A549 (cell line): ENCODE measurements at regions not wholly inside any gene's neighbourhood (a gene's known extent, or its start where the extent isn't known, plus 50 kb on each side); places are given as distances from the start of the nearest gene placed in this dataset.

Experiments
- ATAC-seq, 2 experiments: fragments of 200-7000 bp in 1 of 2; fragments of >200 bp in 1 of 2; cut with Nextera tagmentation in 1 of 2; cut with Tn5 transposase in 1 of 2; 3 replicates each; pipeline versions ENCODE4 v1.8.0 to v1.9.1; 2018 to 2020; ENCODE audit warnings: mild to moderate bottlenecking in 1 of 2, moderate library complexity in 1 of 2
- CTCF ChIA-PET: fragments of 300-600 bp; sonication (Branson Sonifier 250); formaldehyde crosslinking; extraction: SDS; loops from one replicate; lab custom pipeline; 2021; ENCODE audit warnings: antibody characterized with exemption, inconsistent platforms; lab: Yijun Ruan, JAX
- POLR2A ChIA-PET: fragments of 350-600 bp; formaldehyde crosslinking; extraction: SDS; loops from one replicate; lab custom pipeline; 2021; ENCODE audit warnings: antibody characterized with exemption, inconsistent platforms; lab: Yijun Ruan, JAX
- DNase-seq, 2 experiments: peaks; one replicate each; pipeline versions ENCODE4 v3.0.0 to v3.0.0-alpha.2; 2011 to 2016; ENCODE audit warnings: low read depth in 1 of 2, low spot score in 1 of 2
- FAIRE-seq: peaks from 2 replicates; lab custom pipeline; 2011; peaks lifted over from hg19 to GRCh38; lab: Jason Lieb, UNC
- H3K27ac ChIP-seq, 2 experiments: fragments of >200 bp; sonication (Bioruptor Twin); formaldehyde crosslinking; 3 replicates each; pipeline ENCODE4 v1.5.1; 2016 to 2017
- H3K4me1 ChIP-seq: fragments of >200 bp; sonication (Bioruptor Twin); formaldehyde crosslinking; 3 replicates; pipeline ENCODE4 v1.6.1; 2016
- H3K4me2 ChIP-seq: fragments of >200 bp; sonication (Bioruptor Twin); formaldehyde crosslinking; 3 replicates; pipeline ENCODE4 v1.6.1; 2016
- H3K4me3 ChIP-seq: fragments of >200 bp; sonication (Bioruptor Twin); formaldehyde crosslinking; 3 replicates; pipeline ENCODE4 v1.5.1; 2016
- H3K9me3 ChIP-seq: fragments of >200 bp; sonication (Bioruptor Twin); formaldehyde crosslinking; 3 replicates; pipeline ENCODE4 v1.6.1; 2016
- CBX2 ChIP-seq: fragments of 200-600 bp; sonication (generic); IDR thresholded peaks from 2 replicates; pipeline ENCODE4 v1.6.1; 2016; ENCODE audit warnings: low read depth, mild to moderate bottlenecking, borderline replicate concordance
- CEBPB ChIP-seq, 2 experiments: fragments of >200 bp in 1 of 2; sonication (Bioruptor Twin) in 1 of 2; formaldehyde crosslinking in 1 of 2; IDR thresholded peaks; 2 replicates each; pipeline ENCODE4 v1.6.1; 2012 to 2016
- CHD2 ChIP-seq: fragments of 150-350 bp; IDR thresholded peaks from 2 replicates; pipeline ENCODE4 v1.6.1; 2014; ENCODE audit warnings: low read length; ENCODE audit not compliant: partially characterized antibody
- EHF ChIP-seq: fragments of 250-450 bp; sonication (Bioruptor Pico); IDR thresholded peaks from 2 replicates; pipeline ENCODE4 v1.5.0; 2020; ENCODE audit warnings: mild to moderate bottlenecking
- EHMT2 ChIP-seq: fragments of 200-600 bp; sonication (generic); IDR thresholded peaks from 2 replicates; pipeline ENCODE4 v1.6.1; 2016; ENCODE audit warnings: antibody characterized with exemption, low read depth, mild to moderate bottlenecking, moderate library complexity
- EP300 ChIP-seq, 2 experiments: fragments of >200 bp; sonication (Bioruptor Twin); formaldehyde crosslinking; IDR thresholded peaks; 2 replicates in 1 of 2; 3 replicates in 1 of 2; pipeline ENCODE4 v1.6.1; 2016 to 2017
- ESRRA ChIP-seq: fragments of 150-350 bp; IDR thresholded peaks from 2 replicates; pipeline ENCODE4 v1.6.1; 2014; ENCODE audit warnings: mild to moderate bottlenecking, low read length, borderline replicate concordance
- FOSL2 ChIP-seq, 2 experiments: fragments of 450-650 bp in 1 of 2; fragments of >200 bp in 1 of 2; sonication (Bioruptor Twin) in 1 of 2; formaldehyde crosslinking; IDR thresholded peaks; 2 replicates each; pipeline versions ENCODE4 v1.5.0 to v1.6.1; 2016 to 2020; ENCODE audit warnings: mild to moderate bottlenecking in 1 of 2, moderate library complexity in 1 of 2
- HDAC2 ChIP-seq: fragments of 200-600 bp; sonication (generic); IDR thresholded peaks from 2 replicates; pipeline ENCODE4 v1.6.1; 2016
- HES2 ChIP-seq: fragments of >200 bp; sonication (Bioruptor Twin); formaldehyde crosslinking; IDR thresholded peaks from 2 replicates; pipeline ENCODE4 v1.6.1; 2016
- HEYL ChIP-seq: fragments of 250-450 bp; sonication (Bioruptor Pico); IDR thresholded peaks from 2 replicates; pipeline ENCODE4 v1.8.0; 2021; ENCODE audit warnings: mild to moderate bottlenecking, moderate library complexity
- HOXB5 ChIP-seq: fragments of 250-450 bp; sonication (Bioruptor Pico); IDR thresholded peaks from 2 replicates; pipeline ENCODE4 v1.5.0; 2020; ENCODE audit warnings: mild to moderate bottlenecking, moderate library complexity
- JUNB ChIP-seq: fragments of >200 bp; sonication (Bioruptor Twin); formaldehyde crosslinking; IDR thresholded peaks from 2 replicates; pipeline ENCODE4 v1.6.1; 2016
- KDM1A ChIP-seq: fragments of 200-600 bp; sonication (generic); IDR thresholded peaks from 2 replicates; pipeline ENCODE4 v1.6.1; 2016; ENCODE audit warnings: low read depth, mild to moderate bottlenecking
- MAZ ChIP-seq: fragments of 150-350 bp; IDR thresholded peaks from 2 replicates; pipeline ENCODE4 v1.6.1; 2014; ENCODE audit warnings: antibody characterized with exemption, low read depth, low read length, borderline replicate concordance
- MYC ChIP-seq: IDR thresholded peaks from 2 replicates; pipeline ENCODE4 v1.6.1; 2012; ENCODE audit warnings: mild to moderate bottlenecking, inconsistent platforms, low read length, improper control_type of control experiment, borderline replicate concordance
- NFE2L2 ChIP-seq: fragments of 150-350 bp; conservative IDR thresholded peaks from 2 replicates; pipeline ENCODE4 v1.6.1; 2014; ENCODE audit warnings: low read length
- NPAS2 ChIP-seq: fragments of 250-450 bp; sonication (Bioruptor Pico); IDR thresholded peaks from 2 replicates; pipeline ENCODE4 v1.8.0; 2022; ENCODE audit warnings: mild to moderate bottlenecking, moderate library complexity, borderline replicate concordance
- NR3C1 ChIP-seq: fragments of >200 bp; sonication (Bioruptor Twin); formaldehyde crosslinking; IDR thresholded peaks from 3 replicates; pipeline ENCODE4 v1.6.1; 2017
- PBX3 ChIP-seq: IDR thresholded peaks from 2 replicates; pipeline ENCODE4 v1.6.1; 2012
- POLR2AphosphoS2 ChIP-seq: conservative IDR thresholded peaks from 2 replicates; pipeline ENCODE4 v1.6.1; 2012; ENCODE audit warnings: low read length, improper control_type of control experiment, inconsistent platforms
- RAD21 ChIP-seq, 2 experiments: fragments of >200 bp in 1 of 2; sonication (Bioruptor Twin) in 1 of 2; formaldehyde crosslinking in 1 of 2; IDR thresholded peaks in 1 of 2; conservative IDR thresholded peaks in 1 of 2; 2 replicates in 1 of 2; 3 replicates in 1 of 2; pipeline ENCODE4 v1.6.1; 2012 to 2018; ENCODE audit warnings: inconsistent platforms in 1 of 2
- RARB ChIP-seq: fragments of 250-450 bp; sonication (Bioruptor Pico); IDR thresholded peaks from 2 replicates; pipeline ENCODE4 v1.8.0; 2021; ENCODE audit warnings: mild to moderate bottlenecking, moderate library complexity
- REST ChIP-seq: fragments of 200-600 bp; sonication (generic); IDR thresholded peaks from 2 replicates; pipeline ENCODE4 v1.6.1; 2016; ENCODE audit warnings: antibody characterized with exemption, mild to moderate bottlenecking, moderate library complexity
- RFX5 ChIP-seq: fragments of 450-650 bp; IDR thresholded peaks from 2 replicates; pipeline ENCODE4 v1.7.1; 2014; ENCODE audit warnings: antibody characterized with exemption, mild to moderate bottlenecking, moderate library complexity
- SMC3 ChIP-seq: fragments of >200 bp; sonication (Bioruptor Twin); formaldehyde crosslinking; IDR thresholded peaks from 3 replicates; pipeline ENCODE4 v1.6.1; 2018; ENCODE audit warnings: inconsistent platforms
- SREBF2 ChIP-seq: fragments of 450-650 bp; IDR thresholded peaks from 2 replicates; pipeline ENCODE4 v1.6.1; 2014; ENCODE audit warnings: mild to moderate bottlenecking, moderate library complexity
- TFCP2L1 ChIP-seq: fragments of 250-450 bp; sonication (Bioruptor Pico); IDR thresholded peaks from 2 replicates; pipeline ENCODE4 v1.5.0; 2021; ENCODE audit warnings: mild to moderate bottlenecking
- TP53 ChIP-seq: fragments of 250-450 bp; sonication (Bioruptor Pico); IDR thresholded peaks from 2 replicates; pipeline ENCODE4 v1.5.0; 2021; ENCODE audit warnings: mild to moderate bottlenecking, moderate library complexity
- ZNF302 ChIP-seq: fragments of 250-450 bp; sonication (Bioruptor Pico); IDR thresholded peaks from 2 replicates; pipeline ENCODE4 v1.9.0; 2021; ENCODE audit warnings: inconsistent platforms, mild to moderate bottlenecking, moderate library complexity
- WGBS: methylation state at CpG from one replicate; pipeline ENCODE4 v1.1.6; 2017; ENCODE audit errors: missing lambda C conversion rate; 5-methylcytosine and 5-hydroxymethylcytosine counted together
- TF ChIP-seq, protein P1 (sequence below): fragments of 150-350 bp; IDR thresholded peaks from 2 replicates; pipeline ENCODE4 v1.6.1; 2014; ENCODE audit warnings: low read depth, mild to moderate bottlenecking, low read length

DNA sequence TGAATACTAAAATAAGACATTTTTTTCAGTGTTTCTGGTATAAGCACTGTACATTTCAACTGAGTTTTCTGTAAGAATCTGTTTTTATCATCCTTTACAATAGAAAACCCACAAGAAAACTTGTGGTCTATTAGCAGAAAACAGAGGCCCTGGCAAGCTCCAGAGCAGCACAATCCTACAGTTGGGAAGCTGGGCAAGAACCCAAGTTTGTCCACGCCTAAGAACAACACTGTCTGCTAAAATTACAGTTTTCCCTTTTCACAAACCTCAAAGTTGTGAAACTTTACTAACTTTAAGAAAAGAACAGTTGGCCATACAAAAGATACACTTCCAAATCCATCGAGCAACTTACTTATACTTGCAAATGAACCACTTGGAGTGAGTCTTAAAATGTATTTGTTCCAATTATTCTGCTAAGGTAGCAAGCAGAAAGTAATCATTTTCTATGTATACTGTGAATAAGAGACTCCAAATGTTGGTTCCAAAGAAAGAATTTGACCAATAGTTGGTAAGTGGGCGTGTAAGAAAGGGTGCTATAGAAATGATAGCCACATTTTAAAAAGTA is 982.0 kb upstream of the ARRDC3 start:
- CTCF ChIA-PET, result no interaction called here
- FAIRE-seq (no peak), ATAC-seq (no peak)
- Histone ChIP-seq H3K4me1 (no peaks in the 10 kb centered on the region), H3K27ac (no peak overlapping the region)
- TF ChIP-seq SMC3, result no peak
- TF ChIP-seq, all 56 proteins: peak for 0
- 85% methylated on average over 3 of the region's 3 CpGs for WGBS
- POLR2A ChIA-PET, result no interaction called here
- no peak overlapping the region for H3K4me3 ChIP-seq
- no peak for DNase-seq
- peaks cover 12% of the 10 kb centered on the region; the same call in 2 of the 3 replicates for H3K9me3 ChIP-seq
- no peak overlapping the region for H3K4me2 ChIP-seq

- ATAC-seq, result peak; percentile 85 to 90
- Histone ChIP-seq H3K4me1 (peaks cover 19% of the 10 kb centered on the region), H3K27ac (peak overlapping the region; percentile 60 to 65), H3K9me3 (peaks cover 9% of the 10 kb centered on the region; the same call in 2 of the 3 replicates), H3K4me2 (peak overlapping the region; percentile 57), H3K4me3 (no peak overlapping the region)
- DNase-seq, result peak in 1 of 2 experiments; percentile 49
- POLR2A ChIA-PET, result no interaction called here
- peak; percentile 46 for FAIRE-seq
- CTCF ChIA-PET, result no interaction called here
- WGBS, result 47% methylated on average over 5 of the region's 5 CpGs
- TF ChIP-seq POLR2AphosphoS2, result no peak
- peak; percentile 38; the same call in 1 of the 2 replicates for TF ChIP-seq HES2
- no peak for TF ChIP-seq HEYL (CRISPR knock-in tag)
- TF ChIP-seq CHD2, result no peak
- TF ChIP-seq REST, result no peak
- TF ChIP-seq ESRRA, result no peak
- peak; percentile 74 to 81 for TF ChIP-seq CEBPB (IDR thresholded peaks at IDR 0.05)
- TF ChIP-seq SREBF2, result no peak
- no peak; a peak in 1 of 5 replicates for TF ChIP-seq EP300 (IDR thresholded peaks at IDR 0.05)
- no peak for TF ChIP-seq ZNF302
- TF ChIP-seq NPAS2, result no peak
- no peak for TF ChIP-seq EHF (CRISPR knock-in tag)
- TF ChIP-seq PBX3, result no peak
- TF ChIP-seq HDAC2, result no peak
- peak; percentile 61 for TF ChIP-seq JUNB
- TF ChIP-seq KDM1A, result no peak
- no peak for TF ChIP-seq MYC
- TF ChIP-seq RARB, result no peak
- TF ChIP-seq NFE2L2, result no peak
- peak in 1 of 2 experiments; percentile 37; a peak in 1 of 5 replicates for TF ChIP-seq RAD21 (conservative IDR thresholded peaks at IDR 0.05 in 1 of 2, IDR thresholded peaks at IDR 0.05 in 1 of 2)
- TF ChIP-seq RFX5, result no peak
- TF ChIP-seq NR3C1, result no peak
- no peak for TF ChIP-seq CBX2
- TF ChIP-seq TFCP2L1, result no peak
- TF ChIP-seq HOXB5 (CRISPR knock-in tag), result no peak
- TF ChIP-seq FOSL2 (IDR thresholded peaks at IDR 0.05), result peak; percentile 25; the same call in 1 of the 2 replicates
- peak; percentile 73 for TF ChIP-seq FOSL2 (CRISPR knock-in tag; IDR thresholded peaks at IDR 0.05)
- TF ChIP-seq MAZ, result no peak
- TF ChIP-seq TP53 (CRISPR knock-in tag), result no peak
- TF ChIP-seq, protein P1, sequence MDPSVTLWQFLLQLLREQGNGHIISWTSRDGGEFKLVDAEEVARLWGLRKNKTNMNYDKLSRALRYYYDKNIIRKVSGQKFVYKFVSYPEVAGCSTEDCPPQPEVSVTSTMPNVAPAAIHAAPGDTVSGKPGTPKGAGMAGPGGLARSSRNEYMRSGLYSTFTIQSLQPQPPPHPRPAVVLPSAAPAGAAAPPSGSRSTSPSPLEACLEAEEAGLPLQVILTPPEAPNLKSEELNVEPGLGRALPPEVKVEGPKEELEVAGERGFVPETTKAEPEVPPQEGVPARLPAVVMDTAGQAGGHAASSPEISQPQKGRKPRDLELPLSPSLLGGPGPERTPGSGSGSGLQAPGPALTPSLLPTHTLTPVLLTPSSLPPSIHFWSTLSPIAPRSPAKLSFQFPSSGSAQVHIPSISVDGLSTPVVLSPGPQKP, result no peak
- no peak for TF ChIP-seq EHMT2
Observed at GRCh38 chr5:92353107-92354030, 970.3 kb upstream of the ARRDC3 start.
